Mucosa of gallbladder (tissue), 1 donor: ENCODE measurements at regions not wholly inside any gene's neighbourhood (a gene's known extent, or its start where the extent isn't known, plus 50 kb on each side); places are given as distances from the start of the nearest gene placed in this dataset.
"Not testable (repeated sequence)": the region's sequence is repeated elsewhere in the genome, so short reads cannot be mapped to it uniquely, and the experiment has no call there.

ENCODE experiments used
- DNase-seq: peaks from one replicate; pipeline ENCODE4 v3.0.0-alpha.2; 2020; ENCODE audit warnings: low spot score
- donor health status: DM: no; HTN: no; CAD: no.

- no peak for DNase-seq
Observed at GRCh38 chr5:19048726-19049125, 939.3 kb downstream of the CDH18 start.

GRCh38 chr5:19058216-19058615 lies 929.8 kb downstream of the CDH18 start:
- no peak for DNase-seq

- no peak for DNase-seq
Observed at GRCh38 chr5:19064094-19064493, 923.9 kb downstream of the CDH18 start.

GRCh38 chr5:19067741-19068140 lies 920.3 kb downstream of the CDH18 start:
- no peak for DNase-seq

GRCh38 chr5:19098434-19098833 lies 889.6 kb downstream of the CDH18 start:
- no peak for DNase-seq

- DNase-seq: no peak
Observed at GRCh38 chr5:19099195-19099594, 888.8 kb downstream of the CDH18 start.

GRCh38 chr5:19104948-19105347 lies 883.1 kb downstream of the CDH18 start:
- no peak for DNase-seq

- no peak for DNase-seq
Observed at GRCh38 chr5:19122923-19123322, 865.1 kb downstream of the CDH18 start.

GRCh38 chr5:19125956-19126713 lies 861.9 kb downstream of the CDH18 start:
- no peak for DNase-seq

GRCh38 chr5:19140276-19140675 lies 847.7 kb downstream of the CDH18 start:
- no peak for DNase-seq

GRCh38 chr5:19141937-19142524 lies 846.0 kb downstream of the CDH18 start:
- not testable (repeated sequence) for DNase-seq

- not testable (repeated sequence) for DNase-seq
Observed at GRCh38 chr5:19142713-19143414, 845.1 kb downstream of the CDH18 start.

- DNase-seq: no peak
Observed at GRCh38 chr5:19143935-19144334, 844.1 kb downstream of the CDH18 start.

GRCh38 chr5:19169426-19169825 lies 818.6 kb downstream of the CDH18 start:
- DNase-seq: no peak

- no peak for DNase-seq
Observed at GRCh38 chr5:19172926-19173470, 815.0 kb downstream of the CDH18 start.

GRCh38 chr5:19175776-19176570 lies 812.0 kb downstream of the CDH18 start:
- DNase-seq: no peak

- DNase-seq: no peak
Observed at GRCh38 chr5:19179571-19179970, 808.4 kb downstream of the CDH18 start.

GRCh38 chr5:19189176-19189575 lies 798.8 kb downstream of the CDH18 start:
- no peak for DNase-seq

- no peak for DNase-seq
Observed at GRCh38 chr5:19193631-19194030, 794.4 kb downstream of the CDH18 start.

- no peak for DNase-seq
Observed at GRCh38 chr5:19196631-19197030, 791.4 kb downstream of the CDH18 start.

- DNase-seq: no peak
Observed at GRCh38 chr5:19200251-19200650, 787.7 kb downstream of the CDH18 start.

- no peak for DNase-seq
Observed at GRCh38 chr5:19208397-19208796, 779.6 kb downstream of the CDH18 start.
